Vagina (tissue), 2 donors: ENCODE measurements at regions not wholly inside any gene's neighbourhood (a gene's known extent, or its start where the extent isn't known, plus 50 kb on each side); places are given as distances from the start of the nearest gene placed in this dataset.

Source experiments
- CTCF ChIP-seq, 3 experiments: fragments of 450-650 bp in 2 of 3; fragments of 200-600 bp in 1 of 3; sonication (generic) in 1 of 3; IDR thresholded peaks; one replicate each; pipeline ENCODE4 v1.5.1; 2017 to 2019; ENCODE audit warnings: antibody characterized with exemption in 3 of 3, mild to moderate bottlenecking in 2 of 3, moderate library complexity in 2 of 3
- POLR2A ChIP-seq, 2 donors: fragments of 450-650 bp; IDR thresholded peaks; one replicate each; pipeline ENCODE4 v1.6.1; 2017; ENCODE audit warnings: antibody characterized with exemption in 2 of 2, mild to moderate bottlenecking in 2 of 2, moderate library complexity in 2 of 2
- POLR2AphosphoS5 ChIP-seq, 2 donors: sonication (generic); formaldehyde crosslinking; IDR thresholded peaks; one replicate each; pipeline ENCODE4 v1.9.0; 2017; ENCODE audit warnings: antibody characterized with exemption in 2 of 2, mild to moderate bottlenecking in 2 of 2, low read depth in 1 of 2; ENCODE audit not compliant: insufficient read depth in 1 of 2

GRCh38 chr12:115811045-115811444 lies 466.4 kb downstream of the MED13L start:
- TF ChIP-seq CTCF (IDR thresholded peaks at IDR 0.05): no peak
- no peak for TF ChIP-seq POLR2AphosphoS5 (IDR thresholded peaks at IDR 0.05; ENCODE audit: insufficient read depth in 1 of 2, low read depth in 1 of 2)
- TF ChIP-seq POLR2A (IDR thresholded peaks at IDR 0.05): no peak
